ENCODE measurements at regions not wholly inside any gene's neighbourhood (a gene's known extent, or its start where the extent isn't known, plus 50 kb on each side); places are given as distances from the start of the nearest gene placed in this dataset.

DNA sequence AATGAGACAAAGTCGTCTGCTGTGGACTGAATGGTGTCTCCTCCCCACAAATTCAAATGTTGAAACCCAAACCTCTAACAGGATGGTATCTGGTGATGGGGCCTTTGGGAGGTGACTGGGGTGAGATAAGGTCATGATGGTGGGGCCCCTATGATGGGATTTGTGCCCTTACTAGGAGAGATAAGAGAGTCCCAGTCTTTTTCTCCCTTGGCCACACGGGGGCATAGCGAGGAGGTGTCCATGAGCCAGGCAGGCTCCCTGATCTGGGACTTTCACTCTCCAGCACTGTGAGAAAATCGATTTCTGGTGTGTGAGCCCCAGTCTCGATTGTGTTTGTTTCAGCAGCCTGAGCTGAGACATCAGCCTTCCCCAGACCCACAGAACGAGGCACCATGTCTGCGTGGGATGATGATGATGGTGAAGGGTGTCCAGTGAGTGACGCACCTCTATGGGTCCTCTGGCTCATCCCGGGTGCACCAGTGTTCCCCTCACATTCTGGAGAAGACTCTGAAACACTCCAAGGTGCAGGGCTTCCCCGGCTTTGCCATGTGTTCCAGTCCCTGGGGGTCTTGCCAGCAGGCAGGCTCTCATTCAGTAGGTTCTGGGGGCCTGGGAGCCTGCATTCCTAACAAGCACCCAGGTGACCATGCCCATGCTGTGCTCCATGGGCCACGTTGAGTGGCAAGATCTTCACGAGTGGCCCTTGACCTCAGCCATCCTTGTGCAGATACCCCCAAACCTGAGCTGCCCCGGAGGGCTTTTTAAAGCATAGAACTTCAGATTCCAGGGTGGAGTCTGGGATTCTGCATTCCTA, 363.0 kb downstream of the CTTN start:
- Histone ChIP-seq H3K4me3 (ENCODE audit: low read length) (no peak overlapping the region), H3K27me3 (ENCODE audit: low read length) (no peaks in the 10 kb centered on the region), H3K79me2 (ENCODE audit: low read length) (no peaks in the 10 kb centered on the region), H3K4me2 (ENCODE audit: low read depth, low read length, poor library complexity, severe bottlenecking) (no peak overlapping the region), H3K27ac (ENCODE audit: low read length) (no peak overlapping the region), H3K4me1 (ENCODE audit: low read length) (no peaks in the 10 kb centered on the region), H4K20me1 (ENCODE audit: insufficient read depth, low read depth, low read length) (no peaks in the 10 kb centered on the region), H3K9me2 (replicated peaks; ENCODE audit: insufficient read depth, low read length) (no peaks in the 10 kb centered on the region), H3K9me3 (ENCODE audit: low read length) (no peaks in the 10 kb centered on the region), H3K9ac (ENCODE audit: low read length) (no peak overlapping the region), H3K36me3 (ENCODE audit: insufficient read depth, low read length) (no peaks in the 10 kb centered on the region), H2AFZ (ENCODE audit: low read length) (no peak overlapping the region)
- DNase-seq: no peak

GRCh38 chr11:70761908-70762337, 363.6 kb downstream of the CTTN start:
- no peak overlapping the region for H3K27ac ChIP-seq (ENCODE audit: low read length)
- DNase-seq: no peak
- no peaks in the 10 kb centered on the region for H3K4me1 ChIP-seq (ENCODE audit: low read length)
- no peaks in the 10 kb centered on the region for H3K9me3 ChIP-seq (ENCODE audit: low read length)
- no peaks in the 10 kb centered on the region for H3K9me2 ChIP-seq (replicated peaks; ENCODE audit: insufficient read depth, low read length)
- no peaks in the 10 kb centered on the region for H3K27me3 ChIP-seq (ENCODE audit: low read length)
- H2AFZ ChIP-seq (ENCODE audit: low read length): no peak overlapping the region
- H3K4me3 ChIP-seq (ENCODE audit: low read length): no peak overlapping the region
- no peaks in the 10 kb centered on the region for H3K79me2 ChIP-seq (ENCODE audit: low read length)
- no peak overlapping the region for H3K4me2 ChIP-seq (ENCODE audit: low read depth, low read length, poor library complexity, severe bottlenecking)
- H3K36me3 ChIP-seq (ENCODE audit: insufficient read depth, low read length): no peaks in the 10 kb centered on the region
- no peaks in the 10 kb centered on the region for H4K20me1 ChIP-seq (ENCODE audit: insufficient read depth, low read depth, low read length)
- no peak overlapping the region for H3K9ac ChIP-seq (ENCODE audit: low read length)

- Histone ChIP-seq H3K4me1 (ENCODE audit: low read length) (no peaks in the 10 kb centered on the region), H3K4me3 (ENCODE audit: low read length) (no peak overlapping the region), H3K4me2 (ENCODE audit: low read depth, low read length, poor library complexity, severe bottlenecking) (no peak overlapping the region), H2AFZ (ENCODE audit: low read length) (no peak overlapping the region), H3K9me2 (replicated peaks; ENCODE audit: insufficient read depth, low read length) (no peaks in the 10 kb centered on the region), H3K9ac (ENCODE audit: low read length) (no peak overlapping the region), H4K20me1 (ENCODE audit: insufficient read depth, low read depth, low read length) (no peaks in the 10 kb centered on the region), H3K79me2 (ENCODE audit: low read length) (no peaks in the 10 kb centered on the region), H3K9me3 (ENCODE audit: low read length) (no peaks in the 10 kb centered on the region), H3K36me3 (ENCODE audit: insufficient read depth, low read length) (no peaks in the 10 kb centered on the region), H3K27me3 (ENCODE audit: low read length) (no peaks in the 10 kb centered on the region), H3K27ac (ENCODE audit: low read length) (no peak overlapping the region)
- DNase-seq: no peak
Observed at GRCh38 chr11:70762810-70763209, 364.5 kb downstream of the CTTN start.

DNA sequence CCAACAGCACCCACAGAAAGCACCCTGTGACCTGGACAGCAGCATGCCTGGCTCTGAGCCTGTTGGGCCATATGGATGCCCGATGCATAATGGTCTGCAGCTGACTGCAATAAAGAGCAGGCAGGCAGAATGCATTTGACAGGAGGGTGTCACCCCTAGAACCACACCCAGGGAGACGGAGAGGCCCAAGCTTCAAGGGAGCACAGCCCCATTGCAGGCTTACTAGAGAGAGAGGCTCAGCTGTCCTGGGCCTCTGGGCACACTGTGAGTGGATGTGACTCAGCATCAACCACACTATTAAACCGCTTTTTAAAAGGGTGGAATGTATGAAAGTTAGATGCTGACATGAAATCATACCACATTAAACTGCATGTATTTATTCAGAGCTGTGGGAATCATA, 365.3 kb downstream of the CTTN start:
- Histone ChIP-seq H3K4me2 (ENCODE audit: low read depth, low read length, poor library complexity, severe bottlenecking) (no peak overlapping the region), H3K4me1 (ENCODE audit: low read length) (no peaks in the 10 kb centered on the region), H3K4me3 (ENCODE audit: low read length) (no peak overlapping the region), H3K9ac (ENCODE audit: low read length) (no peak overlapping the region), H2AFZ (ENCODE audit: low read length) (no peak overlapping the region), H3K9me2 (replicated peaks; ENCODE audit: insufficient read depth, low read length) (no peaks in the 10 kb centered on the region), H4K20me1 (ENCODE audit: insufficient read depth, low read depth, low read length) (no peaks in the 10 kb centered on the region), H3K27me3 (ENCODE audit: low read length) (no peaks in the 10 kb centered on the region), H3K36me3 (ENCODE audit: insufficient read depth, low read length) (no peaks in the 10 kb centered on the region), H3K9me3 (ENCODE audit: low read length) (no peaks in the 10 kb centered on the region), H3K27ac (ENCODE audit: low read length) (no peak overlapping the region), H3K79me2 (ENCODE audit: low read length) (no peaks in the 10 kb centered on the region)
- DNase-seq: no peak

GRCh38 chr11:70764356-70764905, 366.1 kb downstream of the CTTN start:
- Histone ChIP-seq H3K4me3 (ENCODE audit: low read length) (no peak overlapping the region), H3K79me2 (ENCODE audit: low read length) (no peaks in the 10 kb centered on the region), H3K9ac (ENCODE audit: low read length) (no peak overlapping the region), H3K4me2 (ENCODE audit: low read depth, low read length, poor library complexity, severe bottlenecking) (no peak overlapping the region), H3K27ac (ENCODE audit: low read length) (no peak overlapping the region), H3K9me2 (replicated peaks; ENCODE audit: insufficient read depth, low read length) (no peaks in the 10 kb centered on the region), H3K4me1 (ENCODE audit: low read length) (no peaks in the 10 kb centered on the region), H4K20me1 (ENCODE audit: insufficient read depth, low read depth, low read length) (no peaks in the 10 kb centered on the region), H3K36me3 (ENCODE audit: insufficient read depth, low read length) (no peaks in the 10 kb centered on the region), H2AFZ (ENCODE audit: low read length) (no peak overlapping the region), H3K27me3 (ENCODE audit: low read length) (no peaks in the 10 kb centered on the region), H3K9me3 (ENCODE audit: low read length) (no peaks in the 10 kb centered on the region)
- DNase-seq: no peak

DNA sequence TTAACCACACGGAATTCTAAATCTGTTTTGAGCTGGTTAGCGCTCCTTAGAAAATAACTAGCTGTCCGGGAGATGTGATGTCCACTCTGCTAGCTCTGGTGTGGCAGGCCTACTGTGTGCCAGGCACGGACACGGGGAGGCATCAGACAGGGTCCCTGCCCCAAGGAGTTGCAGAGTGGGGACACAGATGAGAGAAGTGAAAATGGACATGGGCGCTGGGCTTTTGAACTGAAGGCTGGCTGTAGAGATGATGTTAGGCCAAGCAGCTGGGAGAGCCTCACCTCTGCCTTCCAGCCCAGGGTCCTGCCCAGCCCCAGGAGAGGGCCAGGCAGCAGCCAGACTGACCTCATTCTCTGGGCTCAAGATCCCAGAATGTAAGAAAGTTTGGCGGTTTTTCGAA, 368.6 kb downstream of the CTTN start:
- no peak overlapping the region for H3K9ac ChIP-seq (ENCODE audit: low read length)
- H4K20me1 ChIP-seq (ENCODE audit: insufficient read depth, low read depth, low read length): no peaks in the 10 kb centered on the region
- H3K4me1 ChIP-seq (ENCODE audit: low read length): no peaks in the 10 kb centered on the region
- H3K36me3 ChIP-seq (ENCODE audit: insufficient read depth, low read length): no peaks in the 10 kb centered on the region
- no peak overlapping the region for H3K4me2 ChIP-seq (ENCODE audit: low read depth, low read length, poor library complexity, severe bottlenecking)
- no peak overlapping the region for H2AFZ ChIP-seq (ENCODE audit: low read length)
- no peak for DNase-seq
- no peaks in the 10 kb centered on the region for H3K27me3 ChIP-seq (ENCODE audit: low read length)
- no peak overlapping the region for H3K4me3 ChIP-seq (ENCODE audit: low read length)
- H3K27ac ChIP-seq (ENCODE audit: low read length): no peak overlapping the region
- H3K9me2 ChIP-seq (replicated peaks; ENCODE audit: insufficient read depth, low read length): no peaks in the 10 kb centered on the region
- no peaks in the 10 kb centered on the region for H3K9me3 ChIP-seq (ENCODE audit: low read length)
- no peaks in the 10 kb centered on the region for H3K79me2 ChIP-seq (ENCODE audit: low read length)

- H3K4me1 ChIP-seq (ENCODE audit: low read length): no peaks in the 10 kb centered on the region
- no peaks in the 10 kb centered on the region for H3K27me3 ChIP-seq (ENCODE audit: low read length)
- no peaks in the 10 kb centered on the region for H3K9me3 ChIP-seq (ENCODE audit: low read length)
- no peaks in the 10 kb centered on the region for H3K9me2 ChIP-seq (replicated peaks; ENCODE audit: insufficient read depth, low read length)
- H3K79me2 ChIP-seq (ENCODE audit: low read length): no peaks in the 10 kb centered on the region
- H2AFZ ChIP-seq (ENCODE audit: low read length): no peak overlapping the region
- no peak overlapping the region for H3K4me2 ChIP-seq (ENCODE audit: low read depth, low read length, poor library complexity, severe bottlenecking)
- H3K36me3 ChIP-seq (ENCODE audit: insufficient read depth, low read length): no peaks in the 10 kb centered on the region
- H3K4me3 ChIP-seq (ENCODE audit: low read length): no peak overlapping the region
- no peak overlapping the region for H3K9ac ChIP-seq (ENCODE audit: low read length)
- DNase-seq: no peak
- no peak overlapping the region for H3K27ac ChIP-seq (ENCODE audit: low read length)
- H4K20me1 ChIP-seq (ENCODE audit: insufficient read depth, low read depth, low read length): no peaks in the 10 kb centered on the region
Observed at GRCh38 chr11:70768346-70769095, 370.2 kb downstream of the CTTN start.

- Histone ChIP-seq H3K79me2 (ENCODE audit: low read length) (no peaks in the 10 kb centered on the region), H3K27ac (ENCODE audit: low read length) (no peak overlapping the region), H3K27me3 (ENCODE audit: low read length) (no peaks in the 10 kb centered on the region), H3K9me3 (ENCODE audit: low read length) (no peaks in the 10 kb centered on the region), H3K4me1 (ENCODE audit: low read length) (no peaks in the 10 kb centered on the region), H3K4me2 (ENCODE audit: low read depth, low read length, poor library complexity, severe bottlenecking) (no peak overlapping the region), H3K9ac (ENCODE audit: low read length) (no peak overlapping the region), H3K9me2 (replicated peaks; ENCODE audit: insufficient read depth, low read length) (no peaks in the 10 kb centered on the region), H4K20me1 (ENCODE audit: insufficient read depth, low read depth, low read length) (no peaks in the 10 kb centered on the region), H3K4me3 (ENCODE audit: low read length) (no peak overlapping the region), H2AFZ (ENCODE audit: low read length) (no peak overlapping the region), H3K36me3 (ENCODE audit: insufficient read depth, low read length) (no peaks in the 10 kb centered on the region)
- no peak for DNase-seq
Observed at GRCh38 chr11:70769106-70769505, 370.8 kb downstream of the CTTN start.

Data from Karpas-422 (cell line).